ENCODE measurements at regions not wholly inside any gene's neighbourhood (a gene's known extent, or its start where the extent isn't known, plus 50 kb on each side); places are given as distances from the start of the nearest gene placed in this dataset.

GRCh38 chr12:91311081-91311480 is 128.5 kb upstream of the DCN start:
- ChIA-PET POLR2A (no interaction called here), CTCF (no interaction called here)
- H3K9me3 ChIP-seq: no peaks in the 10 kb centered on the region
- Mint-ChIP-seq H3K4me3 (no peak overlapping the region), H3K27ac (no peak overlapping the region), H3K9me3 (peaks cover 0 to 5% (median under 1%) of the 10 kb centered on the region in 3 donors), H3K27me3 (peaks cover 5 to 12% of the 10 kb centered on the region in 2 donors), H3K36me3 (no peaks in the 10 kb centered on the region), H3K4me1 (no peaks in the 10 kb centered on the region)
- ATAC-seq (replicated peaks in 1 of 4) (no peak), DNase-seq (no peak)
- H3K27ac ChIP-seq (ENCODE audit: low read length): no peak overlapping the region
- H3K36me3 ChIP-seq (ENCODE audit: control insufficient read depth in 2 of 2, extremely low read depth in 1 of 2, insufficient read depth in 1 of 2, low read length in 1 of 2): no peaks in the 10 kb centered on the region
- WGBS (ENCODE audit: insufficient coverage): no CpG with 5 or more reads among the region's 2 CpGs
- no peaks in the 10 kb centered on the region for H3K27me3 ChIP-seq (replicated peaks in 1 of 2; ENCODE audit: control insufficient read depth in 2 of 2, extremely low read depth in 1 of 2, insufficient read depth in 2 of 2, low read length in 1 of 2)
- no peak overlapping the region for H3K4me3 ChIP-seq (ENCODE audit: control insufficient read depth in 1 of 2, extremely low read depth in 1 of 2, low read length in 1 of 2)
- no peaks in the 10 kb centered on the region for H3K4me1 ChIP-seq (ENCODE audit: control insufficient read depth in 1 of 2, extremely low read depth in 1 of 2, insufficient read depth in 2 of 2, low read length in 2 of 2)

DNA sequence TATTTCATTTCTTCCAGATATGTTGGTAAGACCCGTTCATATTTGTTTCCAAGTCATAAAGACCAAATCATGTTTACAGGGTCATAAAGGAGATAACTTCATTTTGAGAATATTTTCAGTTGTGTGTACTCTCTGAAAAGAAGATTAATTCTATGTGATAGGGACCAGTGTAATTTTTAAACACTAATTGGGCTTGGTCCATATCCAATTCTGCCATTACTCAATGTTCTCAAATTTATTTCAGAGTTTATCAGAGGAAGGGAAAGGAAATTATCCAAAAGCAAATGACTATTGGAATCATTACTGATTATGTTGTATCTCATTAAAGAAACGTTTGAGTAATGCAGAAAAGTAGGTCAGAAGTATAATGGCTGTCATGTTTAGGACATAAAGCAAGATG is 126.8 kb upstream of the DCN start:
- DNase-seq: no peak
- Histone ChIP-seq H3K27me3 (replicated peaks in 1 of 2; ENCODE audit: control insufficient read depth in 2 of 2, extremely low read depth in 1 of 2, insufficient read depth in 2 of 2, low read length in 1 of 2) (no peaks in the 10 kb centered on the region), H3K36me3 (ENCODE audit: control insufficient read depth in 2 of 2, extremely low read depth in 1 of 2, insufficient read depth in 1 of 2, low read length in 1 of 2) (no peaks in the 10 kb centered on the region), H3K4me1 (ENCODE audit: control insufficient read depth in 1 of 2, extremely low read depth in 1 of 2, insufficient read depth in 2 of 2, low read length in 2 of 2) (no peaks in the 10 kb centered on the region), H3K9me3 (no peaks in the 10 kb centered on the region), H3K4me3 (ENCODE audit: control insufficient read depth in 1 of 2, extremely low read depth in 1 of 2, low read length in 1 of 2) (no peak overlapping the region), H3K27ac (ENCODE audit: low read length) (no peak overlapping the region)
- Mint-ChIP-seq H3K36me3 (no peaks in the 10 kb centered on the region), H3K4me3 (no peak overlapping the region), H3K4me1 (no peaks in the 10 kb centered on the region), H3K9me3 (peaks cover 0 to 3% (median under 1%) of the 10 kb centered on the region in 3 donors), H3K27ac (no peak overlapping the region), H3K27me3 (peaks cover 6 to 9% of the 10 kb centered on the region in 2 donors)
- no peak for ATAC-seq (replicated peaks in 1 of 4)
- no CpG with 5 or more reads among the region's 2 CpGs for WGBS (ENCODE audit: insufficient coverage)
- CTCF ChIA-PET: no interaction called here
- POLR2A ChIA-PET: no interaction called here

DNA sequence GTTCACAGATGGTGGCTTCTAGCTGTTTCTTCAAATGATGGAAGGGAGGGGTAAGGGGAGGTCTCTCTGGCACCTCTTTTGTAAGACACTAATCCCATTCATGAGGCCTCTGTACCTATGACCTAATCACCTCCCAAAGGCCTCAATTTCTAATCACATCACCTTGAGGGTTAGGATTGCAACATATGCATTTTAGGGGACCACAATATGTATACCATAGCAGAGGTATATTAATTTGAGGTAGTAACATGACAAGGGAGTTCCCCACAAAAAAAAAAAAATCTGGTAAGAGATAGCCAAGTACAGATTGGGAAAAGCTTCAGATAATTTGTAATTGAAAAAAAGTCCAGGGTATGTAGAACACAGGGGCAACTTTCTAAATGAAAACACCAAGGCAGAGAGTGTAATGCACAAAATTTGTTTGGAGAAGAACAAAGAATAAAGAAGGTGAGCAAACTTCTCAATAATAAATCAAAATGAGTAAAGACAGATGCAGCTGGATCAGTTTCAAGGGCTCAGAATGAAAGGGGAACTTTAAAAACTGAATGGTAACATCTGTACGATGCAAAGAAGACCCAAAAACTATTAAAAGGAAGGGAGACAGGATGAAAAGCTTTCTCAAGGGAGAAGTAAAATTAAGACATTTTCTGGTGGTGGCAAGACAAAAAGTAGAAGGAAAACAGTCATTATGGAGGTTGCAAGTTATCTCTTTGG is 125.5 kb upstream of the DCN start:
- no peak overlapping the region for H3K4me3 Mint-ChIP-seq
- H3K4me1 Mint-ChIP-seq: no peaks in the 10 kb centered on the region
- DNase-seq: no peak
- no peak for ATAC-seq (replicated peaks in 1 of 4)
- H3K9me3 ChIP-seq: no peaks in the 10 kb centered on the region
- H3K27ac Mint-ChIP-seq: no peak overlapping the region
- no peaks in the 10 kb centered on the region for H3K36me3 Mint-ChIP-seq
- CTCF ChIA-PET: no interaction called here
- peaks cover 5 to 6% of the 10 kb centered on the region in 2 donors for H3K27me3 Mint-ChIP-seq
- H3K9me3 Mint-ChIP-seq: peaks cover 0 to 3% (median 0%) of the 10 kb centered on the region in 3 donors
- no peaks in the 10 kb centered on the region for H3K36me3 ChIP-seq (ENCODE audit: control insufficient read depth in 2 of 2, extremely low read depth in 1 of 2, insufficient read depth in 1 of 2, low read length in 1 of 2)
- H3K27ac ChIP-seq (ENCODE audit: low read length): no peak overlapping the region
- POLR2A ChIA-PET: no interaction called here
- H3K4me3 ChIP-seq (ENCODE audit: control insufficient read depth in 1 of 2, extremely low read depth in 1 of 2, low read length in 1 of 2): no peak overlapping the region
- no peaks in the 10 kb centered on the region for H3K4me1 ChIP-seq (ENCODE audit: control insufficient read depth in 1 of 2, extremely low read depth in 1 of 2, insufficient read depth in 2 of 2, low read length in 2 of 2)
- no peaks in the 10 kb centered on the region for H3K27me3 ChIP-seq (replicated peaks in 1 of 2; ENCODE audit: control insufficient read depth in 2 of 2, extremely low read depth in 1 of 2, insufficient read depth in 2 of 2, low read length in 1 of 2)
- 0% methylated on average over 1 of the region's 1 CpG for WGBS (ENCODE audit: insufficient coverage)

DNA sequence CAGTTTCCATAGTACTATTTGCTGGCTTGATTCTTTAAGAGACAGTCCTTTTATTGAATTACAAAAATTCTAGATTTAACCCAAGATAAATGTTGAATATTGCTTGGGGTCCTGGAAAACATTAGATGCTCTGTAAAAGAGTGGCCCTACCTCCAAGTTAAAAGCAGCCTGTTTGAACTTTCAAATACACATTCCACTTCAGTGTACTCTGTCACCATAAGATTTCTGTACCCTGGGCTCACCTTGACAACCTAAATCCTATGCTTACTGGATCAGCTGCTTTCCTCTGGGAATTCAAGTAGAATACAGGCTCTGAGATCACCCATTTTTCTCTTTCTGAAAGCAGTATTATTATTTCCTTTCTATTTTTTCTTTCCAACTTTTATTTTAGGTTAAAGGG is 107.7 kb upstream of the DCN start:
- Histone ChIP-seq H3K27ac (ENCODE audit: low read length) (no peak overlapping the region), H3K27me3 (replicated peaks in 1 of 2; ENCODE audit: control insufficient read depth in 2 of 2, extremely low read depth in 1 of 2, insufficient read depth in 2 of 2, low read length in 1 of 2) (peaks cover 0 to 10% of the 10 kb centered on the region in 2 experiments), H3K4me3 (ENCODE audit: control insufficient read depth in 1 of 2, extremely low read depth in 1 of 2, low read length in 1 of 2) (no peak overlapping the region), H3K4me1 (ENCODE audit: control insufficient read depth in 1 of 2, extremely low read depth in 1 of 2, insufficient read depth in 2 of 2, low read length in 2 of 2) (no peaks in the 10 kb centered on the region), H3K36me3 (ENCODE audit: control insufficient read depth in 2 of 2, extremely low read depth in 1 of 2, insufficient read depth in 1 of 2, low read length in 1 of 2) (no peaks in the 10 kb centered on the region), H3K9me3 (no peaks in the 10 kb centered on the region)
- ChIA-PET POLR2A (no interaction called here), CTCF (no interaction called here)
- Mint-ChIP-seq H3K9me3 (peaks cover 3 to 6% (median 4%) of the 10 kb centered on the region in 3 donors), H3K4me3 (no peak overlapping the region), H3K36me3 (no peaks in the 10 kb centered on the region), H3K4me1 (no peaks in the 10 kb centered on the region), H3K27me3 (peaks cover 7 to 10% of the 10 kb centered on the region in 2 donors), H3K27ac (no peak overlapping the region)
- DNase-seq: no peak
- ATAC-seq (replicated peaks in 1 of 4): no peak

DNA sequence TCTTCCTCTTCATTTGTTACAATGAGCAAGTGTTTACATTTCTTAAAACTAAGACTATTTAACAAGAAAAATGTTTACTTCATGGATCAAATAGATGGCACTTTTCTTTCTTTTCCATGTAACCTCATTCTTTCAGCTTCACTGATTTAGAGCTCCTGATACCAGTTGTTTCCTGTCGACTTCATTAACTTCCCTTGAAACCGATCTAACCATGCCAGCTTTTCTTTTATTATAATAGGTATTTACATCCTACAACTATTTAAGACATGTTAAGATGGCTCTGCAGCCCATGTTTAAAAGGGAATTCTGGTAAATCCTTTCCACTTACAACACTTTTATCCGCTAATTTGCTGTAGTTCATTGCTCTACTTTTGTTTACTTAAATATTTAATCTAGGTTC is 107.3 kb upstream of the DCN start:
- Mint-ChIP-seq H3K27me3 (peaks cover 7 to 8% of the 10 kb centered on the region in 2 donors), H3K36me3 (no peaks in the 10 kb centered on the region), H3K4me1 (no peaks in the 10 kb centered on the region), H3K4me3 (no peak overlapping the region), H3K27ac (no peak overlapping the region), H3K9me3 (peaks cover 0 to 2% (median 0%) of the 10 kb centered on the region in 3 donors)
- no peaks in the 10 kb centered on the region for H3K4me1 ChIP-seq (ENCODE audit: control insufficient read depth in 1 of 2, extremely low read depth in 1 of 2, insufficient read depth in 2 of 2, low read length in 2 of 2)
- H3K36me3 ChIP-seq (ENCODE audit: control insufficient read depth in 2 of 2, extremely low read depth in 1 of 2, insufficient read depth in 1 of 2, low read length in 1 of 2): no peaks in the 10 kb centered on the region
- ATAC-seq (replicated peaks in 1 of 4): no peak
- no peak overlapping the region for H3K4me3 ChIP-seq (ENCODE audit: control insufficient read depth in 1 of 2, extremely low read depth in 1 of 2, low read length in 1 of 2)
- no CpG with 5 or more reads among the region's 3 CpGs for WGBS (ENCODE audit: insufficient coverage)
- H3K27ac ChIP-seq (ENCODE audit: low read length): no peak overlapping the region
- peaks cover 0 to 10% of the 10 kb centered on the region in 2 experiments for H3K27me3 ChIP-seq (replicated peaks in 1 of 2; ENCODE audit: control insufficient read depth in 2 of 2, extremely low read depth in 1 of 2, insufficient read depth in 2 of 2, low read length in 1 of 2)
- CTCF ChIA-PET: interaction anchor here in 1 of 2 donors (0.6 kb wide), 1 partner anchor 36 kb away, joined by 3 read pairs; no protein-coding TSS in a partner anchor
- no peaks in the 10 kb centered on the region for H3K9me3 ChIP-seq
- POLR2A ChIA-PET: no interaction called here
- DNase-seq: no peak

- no peak overlapping the region for H3K4me3 Mint-ChIP-seq
- ChIA-PET POLR2A (no interaction called here), CTCF (no interaction called here)
- H3K4me1 ChIP-seq (ENCODE audit: control insufficient read depth in 1 of 2, extremely low read depth in 1 of 2, insufficient read depth in 2 of 2, low read length in 2 of 2): no peaks in the 10 kb centered on the region
- no peaks in the 10 kb centered on the region for H3K9me3 ChIP-seq
- no peak overlapping the region for H3K4me3 ChIP-seq (ENCODE audit: control insufficient read depth in 1 of 2, extremely low read depth in 1 of 2, low read length in 1 of 2)
- ATAC-seq (replicated peaks in 1 of 4) (no peak), DNase-seq (no peak)
- no peaks in the 10 kb centered on the region for H3K4me1 Mint-ChIP-seq
- WGBS (ENCODE audit: insufficient coverage): no CpG with 5 or more reads among the region's 1 CpG
- no peak overlapping the region for H3K27ac ChIP-seq (ENCODE audit: low read length)
- peaks cover 0 to 3% of the 10 kb centered on the region in 2 experiments for H3K27me3 ChIP-seq (replicated peaks in 1 of 2; ENCODE audit: control insufficient read depth in 2 of 2, extremely low read depth in 1 of 2, insufficient read depth in 2 of 2, low read length in 1 of 2)
- H3K36me3 Mint-ChIP-seq: no peaks in the 10 kb centered on the region
- H3K27ac Mint-ChIP-seq: no peak overlapping the region
- H3K27me3 Mint-ChIP-seq: peaks cover 7 to 9% of the 10 kb centered on the region in 2 donors
- H3K36me3 ChIP-seq (ENCODE audit: control insufficient read depth in 2 of 2, extremely low read depth in 1 of 2, insufficient read depth in 1 of 2, low read length in 1 of 2): no peaks in the 10 kb centered on the region
- H3K9me3 Mint-ChIP-seq: no peaks in the 10 kb centered on the region
Measured at GRCh38 chr12:91289072-91289471, 106.5 kb upstream of the DCN start.

GRCh38 chr12:91287753-91288152 is 105.1 kb upstream of the DCN start:
- H3K4me1 Mint-ChIP-seq: no peaks in the 10 kb centered on the region
- no peak overlapping the region for H3K27ac Mint-ChIP-seq
- H3K4me3 Mint-ChIP-seq: no peak overlapping the region
- DNase-seq (no peak), ATAC-seq (replicated peaks in 1 of 4) (no peak)
- Histone ChIP-seq H3K4me1 (ENCODE audit: control insufficient read depth in 1 of 2, extremely low read depth in 1 of 2, insufficient read depth in 2 of 2, low read length in 2 of 2) (no peaks in the 10 kb centered on the region), H3K27ac (ENCODE audit: low read length) (no peak overlapping the region), H3K4me3 (ENCODE audit: control insufficient read depth in 1 of 2, extremely low read depth in 1 of 2, low read length in 1 of 2) (no peak overlapping the region), H3K27me3 (replicated peaks in 1 of 2; ENCODE audit: control insufficient read depth in 2 of 2, extremely low read depth in 1 of 2, insufficient read depth in 2 of 2, low read length in 1 of 2) (no peaks in the 10 kb centered on the region), H3K36me3 (ENCODE audit: control insufficient read depth in 2 of 2, extremely low read depth in 1 of 2, insufficient read depth in 1 of 2, low read length in 1 of 2) (no peaks in the 10 kb centered on the region), H3K9me3 (no peaks in the 10 kb centered on the region)
- H3K27me3 Mint-ChIP-seq: peaks cover 0 to 3% of the 10 kb centered on the region in 2 donors
- WGBS (ENCODE audit: insufficient coverage): no CpG with 5 or more reads among the region's 3 CpGs
- ChIA-PET POLR2A (no interaction called here), CTCF (no interaction called here)
- no peaks in the 10 kb centered on the region for H3K9me3 Mint-ChIP-seq
- no peaks in the 10 kb centered on the region for H3K36me3 Mint-ChIP-seq

Data from T-cell (primary cell).